GM21390 (cell line): ENCODE measurements at regions not wholly inside any gene's neighbourhood (a gene's known extent, or its start where the extent isn't known, plus 50 kb on each side); places are given as distances from the start of the nearest gene placed in this dataset.

Source experiments
- ATAC-seq: cut with Tn5 transposase; IDR thresholded peaks from one replicate; pipeline ENCODE4 v1.9.1; 2021; ENCODE audit not compliant: unreplicated experiment

DNA sequence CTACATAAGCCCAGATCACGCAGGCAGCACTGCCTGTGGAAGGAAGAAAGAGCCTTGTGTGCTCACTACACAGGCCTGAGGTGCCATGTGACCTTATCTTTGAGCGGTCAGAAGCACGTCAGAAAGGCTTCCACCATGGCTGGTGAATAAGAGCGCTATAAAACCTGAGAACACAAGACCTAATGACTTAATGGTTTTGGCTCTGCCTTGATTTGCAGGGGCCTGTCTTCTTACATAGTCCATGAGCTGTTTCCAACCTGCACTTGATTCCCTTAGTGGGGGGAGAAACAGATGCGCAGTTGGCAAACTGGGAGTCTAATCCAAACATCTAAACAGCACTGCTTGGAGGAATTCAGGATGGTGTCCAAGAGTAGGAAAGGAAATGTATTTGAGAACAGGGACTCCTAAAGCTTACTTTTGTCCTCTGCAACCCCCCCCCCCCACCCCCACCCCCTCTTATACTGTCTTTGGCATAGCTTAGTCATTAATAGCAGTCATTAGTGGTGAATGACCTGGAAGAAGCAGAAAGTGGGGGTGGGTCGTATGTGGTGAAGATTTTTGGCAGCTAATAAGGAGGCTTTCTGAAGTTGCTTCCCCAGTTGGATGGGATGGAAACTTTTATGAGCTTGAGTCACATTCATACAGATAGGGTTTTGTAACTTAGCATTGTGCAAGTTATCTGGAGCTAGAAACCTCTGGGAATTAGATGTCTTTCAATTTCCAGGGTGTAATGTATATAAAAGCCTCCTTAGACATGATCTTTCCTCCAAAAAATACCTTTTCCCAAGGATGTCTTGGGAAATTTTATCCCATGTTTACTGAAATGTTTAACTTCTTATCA, 454.1 kb downstream of the MEIS1 start:
- ATAC-seq, result no peak

DNA sequence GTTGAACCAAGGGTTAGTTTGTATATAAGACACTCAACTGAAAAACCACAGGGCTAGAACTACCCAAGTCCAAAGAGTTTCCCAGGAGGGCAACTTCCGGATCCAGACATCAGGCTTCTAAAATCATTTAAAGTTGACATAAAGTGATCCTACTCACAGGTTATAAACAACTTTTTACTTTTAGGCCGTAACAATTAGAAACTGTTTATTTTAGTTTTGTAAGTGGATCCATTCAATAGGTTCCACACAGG, 454.6 kb downstream of the MEIS1 start:
- no peak for ATAC-seq

DNA sequence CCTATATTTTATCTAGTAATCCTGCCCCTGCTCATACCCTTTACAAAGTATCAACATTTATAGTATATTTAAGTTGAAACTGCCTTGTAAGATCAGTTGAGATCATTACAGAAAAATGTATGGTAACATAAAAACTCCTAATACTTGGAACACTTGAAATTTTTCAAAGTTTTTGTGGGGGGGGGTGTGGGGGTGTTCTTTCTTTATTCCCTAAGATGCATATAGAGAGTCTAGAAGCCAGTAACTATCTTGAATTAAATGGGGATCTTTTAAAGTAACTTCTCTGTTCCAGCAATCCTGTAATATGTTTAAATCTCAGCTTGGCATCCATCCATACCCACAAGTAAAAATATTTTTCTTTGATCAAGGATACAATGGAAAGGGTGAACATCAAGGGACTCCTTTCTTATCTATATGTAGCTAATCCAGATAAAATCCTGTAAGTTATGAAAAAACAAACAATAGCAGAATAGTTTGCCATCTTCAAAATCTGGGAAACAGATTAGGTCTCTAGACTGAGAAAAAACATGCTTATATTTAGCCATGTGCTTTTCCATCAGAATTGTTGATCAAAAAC, 455.3 kb downstream of the MEIS1 start:
- no peak for ATAC-seq

GRCh38 chr2:66895206-66895605, 460.3 kb downstream of the MEIS1 start:
- ATAC-seq, result no peak

DNA sequence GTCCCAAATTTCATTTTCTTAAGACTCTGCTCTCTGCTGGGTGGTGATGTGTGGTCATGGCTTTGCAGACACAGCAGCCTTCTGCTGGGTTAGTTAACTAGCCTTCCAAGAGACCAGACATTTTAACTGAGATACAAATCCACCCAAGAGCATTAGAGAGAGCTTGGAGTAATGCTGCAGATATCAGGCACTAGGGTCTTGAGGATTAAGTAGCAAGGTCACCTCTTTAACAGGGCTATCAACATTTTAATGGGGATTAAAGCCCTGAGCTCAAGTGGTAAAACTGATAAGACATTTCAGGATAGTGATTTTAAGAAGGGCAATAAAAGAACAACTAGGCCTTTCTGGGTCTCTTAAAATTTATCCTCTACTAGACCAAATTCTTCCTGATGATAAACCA, 461.2 kb downstream of the MEIS1 start:
- no peak for ATAC-seq

GRCh38 chr2:66897181-66897580, 462.3 kb downstream of the MEIS1 start:
- no peak for ATAC-seq

GRCh38 chr2:66897691-66898150, 462.8 kb downstream of the MEIS1 start:
- no peak for ATAC-seq

DNA sequence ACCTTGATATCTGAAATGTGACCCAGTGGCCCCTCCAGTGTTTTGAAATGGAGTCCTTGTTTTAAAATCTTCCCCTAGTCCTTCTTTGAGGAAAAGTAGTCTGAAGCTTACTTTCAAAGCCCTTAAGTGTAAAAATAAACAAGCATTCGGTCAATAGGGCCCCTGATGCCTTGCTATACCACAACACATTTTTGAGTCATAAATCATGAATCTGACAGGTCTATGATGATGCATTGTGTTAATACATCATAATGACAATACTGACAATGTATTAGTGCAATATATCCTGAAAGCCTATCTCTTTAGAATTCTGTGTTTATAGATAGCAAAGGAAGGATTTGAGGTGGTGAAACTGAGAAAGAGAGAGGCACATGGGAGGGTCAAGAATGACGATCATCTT, 464.2 kb downstream of the MEIS1 start:
- ATAC-seq, result no peak

DNA sequence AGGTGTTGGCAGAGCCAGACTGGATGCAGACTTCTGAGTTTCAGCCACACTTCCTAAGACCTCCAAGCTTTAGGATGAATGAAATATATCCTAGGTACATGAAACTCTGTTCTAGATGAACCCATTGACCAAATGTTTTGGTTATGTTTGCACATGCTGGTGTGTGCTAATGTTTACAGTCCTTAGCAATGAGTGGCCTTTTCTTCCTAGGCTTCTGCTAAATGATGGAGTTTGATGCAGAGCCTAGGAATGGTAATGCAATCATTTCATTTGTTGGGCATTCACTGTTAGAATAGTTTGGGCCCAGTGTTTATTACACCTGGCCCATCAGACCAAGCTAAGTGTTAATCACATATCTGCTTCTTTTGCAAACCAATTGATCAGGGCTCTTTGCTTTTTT, 464.7 kb downstream of the MEIS1 start:
- no peak for ATAC-seq

DNA sequence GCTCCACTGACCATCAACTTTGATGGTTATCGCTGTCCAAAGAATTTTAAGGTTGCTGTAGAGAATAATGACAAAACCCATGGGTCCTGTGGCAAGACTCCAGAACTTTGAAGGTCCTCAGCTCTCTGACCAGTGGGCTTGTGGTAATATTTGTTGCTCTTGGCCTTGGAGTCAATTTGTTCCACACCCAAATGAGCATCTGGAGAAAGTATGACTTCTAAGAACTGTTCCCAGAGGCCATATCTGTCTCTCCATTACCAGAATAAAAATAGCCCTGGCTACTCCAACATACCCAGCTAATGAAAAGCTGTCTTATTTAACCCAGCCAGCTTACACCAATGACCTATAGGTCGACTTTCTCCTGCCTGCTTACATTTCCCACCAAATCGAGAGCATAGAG, 466.4 kb downstream of the MEIS1 start:
- ATAC-seq, result no peak

GRCh38 chr2:66903183-66903582, 468.3 kb downstream of the MEIS1 start:
- no peak for ATAC-seq

- no peak for ATAC-seq
Observed at GRCh38 chr2:66903745-66904465, 469.0 kb downstream of the MEIS1 start.

- ATAC-seq, result no peak
Observed at GRCh38 chr2:66915237-66915636, 480.3 kb downstream of the MEIS1 start.

DNA sequence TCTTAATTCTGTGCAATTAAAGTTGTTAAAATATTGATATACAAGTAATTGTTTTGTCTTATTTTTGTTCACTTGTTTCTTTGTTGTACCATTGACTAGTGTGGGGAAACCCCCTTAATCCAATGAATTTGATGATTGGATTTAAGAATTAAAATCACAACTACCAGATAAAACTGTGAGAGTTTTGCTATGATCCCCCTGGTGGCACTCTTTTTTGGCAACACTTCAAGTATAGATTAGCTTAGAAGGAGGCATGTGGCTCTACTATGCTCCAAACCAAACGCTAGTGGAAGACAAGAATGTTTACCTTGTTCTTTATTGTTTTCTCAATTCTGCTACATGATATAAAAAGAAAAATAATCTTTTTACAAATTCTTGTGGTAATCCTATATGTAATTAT, 477.8 kb upstream of the ETAA1 start:
- ATAC-seq, result no peak

GRCh38 chr2:66920415-66920814, 476.7 kb upstream of the ETAA1 start:
- ATAC-seq, result no peak

DNA sequence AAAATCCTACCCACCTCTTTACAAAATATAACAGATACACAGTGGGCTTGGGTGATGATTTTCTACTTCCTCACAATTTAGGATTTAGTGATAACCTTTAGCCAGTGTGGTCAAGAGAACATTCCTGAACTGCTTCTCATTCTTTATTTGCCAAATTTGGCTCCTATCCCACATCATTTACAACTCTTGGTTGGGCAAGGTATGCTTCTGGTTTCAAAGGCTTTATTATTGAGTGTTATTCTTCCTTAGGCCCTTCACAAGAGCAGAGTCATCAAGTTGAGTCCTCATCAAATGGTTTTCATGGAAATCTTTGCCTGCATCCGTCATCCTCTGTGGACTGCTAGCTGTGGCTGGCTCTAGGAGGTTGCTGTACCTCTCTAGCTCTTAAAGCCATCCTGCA, 472.0 kb upstream of the ETAA1 start:
- no peak for ATAC-seq

- no peak for ATAC-seq
Observed at GRCh38 chr2:66926594-66927112, 470.5 kb upstream of the ETAA1 start.

GRCh38 chr2:66929632-66930338, 467.3 kb upstream of the ETAA1 start:
- ATAC-seq, result no peak

DNA sequence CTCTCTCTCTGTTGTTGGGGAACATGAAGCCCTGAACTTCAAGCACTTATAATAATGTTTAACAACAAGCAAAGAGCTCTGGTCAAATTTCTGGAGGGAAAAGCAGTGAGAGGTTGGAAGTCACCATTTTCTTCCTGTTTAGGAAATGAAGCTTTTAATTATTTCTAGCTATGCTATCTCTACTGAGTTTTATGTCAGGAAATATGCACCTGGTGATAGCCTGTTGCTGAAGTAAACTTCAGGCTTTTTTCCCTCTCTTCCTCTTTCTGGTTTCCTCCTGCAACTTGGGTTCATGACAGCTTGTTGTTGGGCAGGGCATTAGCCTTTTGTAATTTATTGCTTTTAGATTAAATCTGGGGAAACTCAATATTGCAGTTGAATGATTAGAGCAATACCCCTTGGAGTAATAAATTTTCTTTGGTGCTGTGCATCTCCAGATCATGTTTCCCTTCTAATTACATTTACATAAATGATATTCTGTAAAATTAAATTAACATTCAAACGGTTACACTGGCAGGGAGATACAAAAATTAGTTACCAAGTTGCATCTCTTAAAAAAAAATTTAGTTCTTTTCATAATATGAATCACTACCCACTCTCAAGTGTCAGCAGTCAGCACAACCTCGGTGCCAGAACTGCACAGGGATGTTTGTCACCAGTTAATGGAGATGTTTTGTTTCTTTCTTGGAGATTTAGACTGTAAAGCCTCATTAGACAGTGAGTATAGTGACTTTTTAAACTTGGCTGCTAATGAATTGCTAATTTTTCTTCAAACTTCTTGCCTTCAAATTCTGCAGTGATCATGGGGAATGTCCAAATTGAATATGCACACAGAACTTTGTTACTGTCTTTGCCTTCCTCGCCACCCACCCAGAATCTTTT, 466.6 kb upstream of the ETAA1 start:
- no peak for ATAC-seq

- ATAC-seq, result no peak
Observed at GRCh38 chr2:66938471-66938967, 458.6 kb upstream of the ETAA1 start.
